AG04449 (cell line): ENCODE measurements at regions not wholly inside any gene's neighbourhood (a gene's known extent, or its start where the extent isn't known, plus 50 kb on each side); places are given as distances from the start of the nearest gene placed in this dataset.

ENCODE experiments used
- CTCF ChIA-PET: fragments of 350-600 bp; formaldehyde crosslinking; extraction: SDS; loops from one replicate; lab custom pipeline; 2021; ENCODE audit warnings: antibody characterized with exemption; lab: Yijun Ruan, JAX
- POLR2A ChIA-PET: fragments of 400-600, 350-600 bp; formaldehyde crosslinking; extraction: SDS; loops from one replicate; lab custom pipeline; 2020; ENCODE audit warnings: antibody characterized with exemption, inconsistent platforms; lab: Yijun Ruan, JAX
- DNase-seq: peaks from one replicate; pipeline ENCODE4 v3.0.0-alpha.2; 2010; ENCODE audit warnings: low read depth, low spot score
- H3K4me3 ChIP-seq: 2 replicates; pipeline ENCODE4 v1.5.1; 2011; ENCODE audit warnings: low read depth, mild to moderate bottlenecking, control low read depth, low read length
- CTCF ChIP-seq: IDR thresholded peaks from one replicate; pipeline ENCODE4 v1.5.1; 2011; ENCODE audit warnings: mild to moderate bottlenecking, moderate library complexity, low read length, control low read depth, inconsistent platforms; ENCODE audit not compliant: insufficient read depth; ENCODE audit errors: missing control alignments

GRCh38 chrX:7420717-7421116, 272.8 kb upstream of the PUDP start:
- CTCF ChIA-PET, result no interaction called here
- POLR2A ChIA-PET, result no interaction called here

GRCh38 chrX:7414753-7415152, 266.8 kb upstream of the PUDP start:
- ChIA-PET POLR2A (no interaction called here), CTCF (no interaction called here)
- no peak for DNase-seq
- TF ChIP-seq CTCF, result no peak
- no peak overlapping the region for H3K4me3 ChIP-seq

More at GRCh38 chrX:7420717-7421116, 272.8 kb upstream of the PUDP start:
- no peak overlapping the region for H3K4me3 ChIP-seq
- no peak for DNase-seq
- no peak for TF ChIP-seq CTCF

GRCh38 chrX:7412840-7413239, 264.9 kb upstream of the PUDP start:
- TF ChIP-seq CTCF, result no peak
- ChIA-PET CTCF (no interaction called here), POLR2A (no interaction called here)
- no peak for DNase-seq
- H3K4me3 ChIP-seq, result no peak overlapping the region

GRCh38 chrX:7409866-7410265, 261.9 kb upstream of the PUDP start:
- ChIA-PET CTCF (no interaction called here), POLR2A (no interaction called here)
- DNase-seq, result no peak
- no peak for TF ChIP-seq CTCF
- no peak overlapping the region for H3K4me3 ChIP-seq

GRCh38 chrX:7399373-7399772, 251.4 kb upstream of the PUDP start:
- no peak overlapping the region for H3K4me3 ChIP-seq
- CTCF ChIA-PET, result no interaction called here
- POLR2A ChIA-PET, result no interaction called here
- TF ChIP-seq CTCF, result no peak
- no peak for DNase-seq

GRCh38 chrX:7390441-7390840, 242.5 kb upstream of the PUDP start:
- POLR2A ChIA-PET, result no interaction called here
- no peak overlapping the region for H3K4me3 ChIP-seq
- TF ChIP-seq CTCF, result no peak
- no peak for DNase-seq
- CTCF ChIA-PET, result no interaction called here
